Stomach (tissue), 4 donors: ENCODE measurements at regions not wholly inside any gene's neighbourhood (a gene's known extent, or its start where the extent isn't known, plus 50 kb on each side); places are given as distances from the start of the nearest gene placed in this dataset.
A peak's percentile ranks its signal among the peaks of the same experiment; 100 is the strongest.

Experiments
- POLR2A ChIP-seq, 4 donors: fragments of 450-650 bp; IDR thresholded peaks; one replicate each; pipeline ENCODE4 v1.6.1; 2016; ENCODE audit warnings: antibody characterized with exemption in 4 of 4, control low read depth in 2 of 4, mild to moderate bottlenecking in 1 of 4, moderate library complexity in 1 of 4
- POLR2AphosphoS5 ChIP-seq, 3 donors: sonication (generic); formaldehyde crosslinking; IDR thresholded peaks; one replicate each; pipeline ENCODE4 v1.6.1; 2016; ENCODE audit warnings: antibody characterized with exemption in 3 of 3
- TF ChIP-seq, protein P1 (sequence below), 7 experiments: fragments of 450-650 bp in 4 of 7; fragments of 200-600 bp in 3 of 7; sonication (generic) in 3 of 7; IDR thresholded peaks; one replicate each; pipeline ENCODE4 v1.5.1; 2016 to 2019; ENCODE audit warnings: antibody characterized with exemption in 7 of 7, control low read depth in 2 of 7, mild to moderate bottlenecking in 1 of 7

DNA sequence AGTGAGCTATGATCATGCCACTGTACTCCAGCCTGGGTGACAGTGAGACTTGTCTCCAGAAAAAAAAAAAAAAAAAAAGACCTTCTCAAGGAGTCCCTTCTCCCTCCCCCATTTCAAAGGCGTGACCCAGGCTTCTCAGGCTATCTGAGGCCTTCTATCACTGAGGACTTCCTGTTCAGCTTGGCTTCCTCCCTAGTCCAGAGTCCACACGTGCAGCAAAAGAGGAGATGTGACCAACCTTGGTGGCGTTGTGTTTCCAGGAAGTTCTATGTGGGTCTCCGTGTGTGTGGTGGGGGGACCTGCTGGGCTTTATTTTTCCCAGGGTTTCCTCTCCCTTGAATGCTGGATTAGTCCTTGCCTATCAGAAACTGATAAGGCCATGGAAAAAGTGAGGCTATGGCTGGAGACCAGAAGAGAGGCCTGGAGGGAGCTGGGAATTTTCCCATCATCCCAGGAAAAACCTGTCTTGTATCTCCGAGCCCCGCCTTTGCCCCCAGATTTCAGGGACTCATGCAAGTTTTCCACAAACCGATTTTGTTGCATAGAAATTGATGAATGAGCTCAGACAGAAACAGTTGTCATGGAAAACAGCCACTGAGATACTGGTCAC, 148.1 kb downstream of the SALL1 start:
- TF ChIP-seq POLR2AphosphoS5 (IDR thresholded peaks at IDR 0.05) (peak in 2 of 3 donors; percentile 58 to 64), POLR2A (IDR thresholded peaks at IDR 0.05) (no peak)
- TF ChIP-seq, protein P1, sequence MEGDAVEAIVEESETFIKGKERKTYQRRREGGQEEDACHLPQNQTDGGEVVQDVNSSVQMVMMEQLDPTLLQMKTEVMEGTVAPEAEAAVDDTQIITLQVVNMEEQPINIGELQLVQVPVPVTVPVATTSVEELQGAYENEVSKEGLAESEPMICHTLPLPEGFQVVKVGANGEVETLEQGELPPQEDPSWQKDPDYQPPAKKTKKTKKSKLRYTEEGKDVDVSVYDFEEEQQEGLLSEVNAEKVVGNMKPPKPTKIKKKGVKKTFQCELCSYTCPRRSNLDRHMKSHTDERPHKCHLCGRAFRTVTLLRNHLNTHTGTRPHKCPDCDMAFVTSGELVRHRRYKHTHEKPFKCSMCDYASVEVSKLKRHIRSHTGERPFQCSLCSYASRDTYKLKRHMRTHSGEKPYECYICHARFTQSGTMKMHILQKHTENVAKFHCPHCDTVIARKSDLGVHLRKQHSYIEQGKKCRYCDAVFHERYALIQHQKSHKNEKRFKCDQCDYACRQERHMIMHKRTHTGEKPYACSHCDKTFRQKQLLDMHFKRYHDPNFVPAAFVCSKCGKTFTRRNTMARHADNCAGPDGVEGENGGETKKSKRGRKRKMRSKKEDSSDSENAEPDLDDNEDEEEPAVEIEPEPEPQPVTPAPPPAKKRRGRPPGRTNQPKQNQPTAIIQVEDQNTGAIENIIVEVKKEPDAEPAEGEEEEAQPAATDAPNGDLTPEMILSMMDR (IDR thresholded peaks at IDR 0.05) = no peak
